Heart right ventricle (tissue), 16 donors: ENCODE measurements at regions not wholly inside any gene's neighbourhood (a gene's known extent, or its start where the extent isn't known, plus 50 kb on each side); places are given as distances from the start of the nearest gene placed in this dataset.

ENCODE experiments used
- ATAC-seq, 8 donors: fragments of 200-7000 bp; cut with Tn5 transposase; one replicate each; pipeline ENCODE4 v1.9.1; 2020; ENCODE audit warnings: mild to moderate bottlenecking in 8 of 8, moderate library complexity in 8 of 8, moderate number of reproducible peaks in 1 of 8
- DNase-seq, 2 donors: peaks; one replicate each; pipeline ENCODE4 v3.0.0-alpha.2; 2020
- H3K27ac ChIP-seq, 10 donors: fragments of 200-600 bp; sonication (generic) in 2 of 10; one replicate each; pipeline versions ENCODE4 v1.5.0 to v1.8.0; 2020 to 2022; ENCODE audit warnings: mild to moderate bottlenecking in 3 of 10
- H3K27me3 ChIP-seq, 7 donors: fragments of 200-600 bp; one replicate each; pipeline ENCODE4 v1.8.0; 2021 to 2022; ENCODE audit warnings: mild to moderate bottlenecking in 2 of 7
- H3K36me3 ChIP-seq, 9 donors: fragments of 200-600 bp; sonication (generic) in 1 of 9; one replicate each; pipeline versions ENCODE4 v1.5.0 to v1.8.0; 2020 to 2022; ENCODE audit warnings: mild to moderate bottlenecking in 2 of 9
- H3K4me1 ChIP-seq, 9 donors: fragments of 200-600 bp; sonication (generic) in 1 of 9; one replicate each; pipeline versions ENCODE4 v1.5.0 to v1.8.0; 2020 to 2022; ENCODE audit warnings: mild to moderate bottlenecking in 4 of 9
- H3K4me3 ChIP-seq, 10 donors: fragments of 200-600 bp; sonication (generic) in 2 of 10; one replicate each; pipeline versions ENCODE4 v1.5.0 to v1.8.0; 2020 to 2022; ENCODE audit warnings: mild to moderate bottlenecking in 7 of 10, moderate library complexity in 2 of 10
- H3K9me3 ChIP-seq, 11 donors: fragments of 200-600 bp in 10 of 11; sonication (generic) in 2 of 11; one replicate each; pipeline versions ENCODE4 v1.5.0 to v1.8.0; 2013 to 2022; ENCODE audit warnings: mild to moderate bottlenecking in 2 of 11, control low read depth in 1 of 11, moderate library complexity in 1 of 11
- CTCF ChIP-seq, 9 donors: fragments of 200-600 bp; sonication (generic) in 2 of 9; IDR thresholded peaks; one replicate each; pipeline versions ENCODE4 v1.5.0 to v1.8.0; 2021 to 2022; ENCODE audit warnings: antibody characterized with exemption in 9 of 9, mild to moderate bottlenecking in 5 of 9, moderate library complexity in 1 of 9
- WGBS, 2 donors: extraction: QIAGEN DNeasy Blood & Tissue Kit; methylation state at CpG; one replicate each; pipeline ENCODE4 v1.1.7; 2013; ENCODE audit warnings: inconsistent platforms in 1 of 2; 5-methylcytosine and 5-hydroxymethylcytosine counted together
- intact Hi-C, 10 donors: fragments of 100-400 bp; cut with DNase I; formaldehyde crosslinking; loops; one replicate each; pipeline versions ENCODE4 v1.11.1 to v1.14.2; 2022
- donor health status: Arrhythmogenic right ventricular cardiomyopathy.
- donor health status: ischemic (EF 13 %, LVEDD 7.1; RV severe dilation, severe dysfunction).
- donor health status: healthy with polysubstance abuse.
- donor health status: DM: no; HTN: yes; CAD: no.
- donor health status: DM: no; HTN: no; CAD: no.
- donor health status: ischemic (EF 25% LVEDD 6.9; RV normal size, moderate dysfunction).
- donor health status: ischemic (EF 25% LVEDD 5.7; RV mildly dilated, moderate dysfunction).
- donor health status: healthy.
- donor health status: DM: yes; HTN: yes; CAD: no.
- donor health status: Ischemic cardiomyopathy.
- donor health status: ischemic (EF 35%, LVEDD 5.7; RV mildly dilated, moderate dysfunction).
- donor health status: nonischemic (EF 11% LVEDD 7.7; RV severe dilation, severe dysfunction).
- donor health status: DM: yes; HTN: yes; CAD: no.
- donor health status: PGD.
- donor health status: ischemic (EF 29% LVEDD 5.4; RV normal size, mild dysfunction).
- donor health status: nonischemic (EF 23%, LVEDD 6.1; RV moderate dilation, normal function).

- Histone ChIP-seq H3K9me3 (peaks cover 0 to 6% (median 0%) of the 10 kb centered on the region in 11 donors), H3K36me3 (no peaks in the 10 kb centered on the region), H3K27me3 (peaks cover 0 to 72% (median 30%) of the 10 kb centered on the region in 7 donors), H3K27ac (no peak overlapping the region), H3K4me3 (no peak overlapping the region), H3K4me1 (no peaks in the 10 kb centered on the region)
- intact Hi-C loops: no loop called here
- DNase-seq: no peak
- WGBS, 2 donors: 73 to 79% methylated on average over 14 of the region's 14 CpGs
- no peak for TF ChIP-seq CTCF (IDR thresholded peaks at IDR 0.05)
- no peak for ATAC-seq
Observed at GRCh38 chr13:111938741-111939665, 127.9 kb upstream of the SOX1 start.

GRCh38 chr13:111939666-111940278 lies 127.2 kb upstream of the SOX1 start:
- Histone ChIP-seq H3K4me1 (no peaks in the 10 kb centered on the region), H3K9me3 (peaks cover 0 to 4% (median 0%) of the 10 kb centered on the region in 11 donors), H3K4me3 (no peak overlapping the region), H3K27me3 (peaks cover 0 to 79% (median 30%) of the 10 kb centered on the region in 7 donors), H3K36me3 (no peaks in the 10 kb centered on the region), H3K27ac (no peak overlapping the region)
- 46 to 54% methylated on average over 3 of the region's 3 CpGs for whole genome bisulfite sequencing, 2 donors
- TF ChIP-seq CTCF (IDR thresholded peaks at IDR 0.05): no peak
- DNase-seq (no peak), ATAC-seq (no peak)
- intact Hi-C loops: no loop called here

- no peak overlapping the region for H3K27ac ChIP-seq
- no peaks in the 10 kb centered on the region for H3K36me3 ChIP-seq
- no peaks in the 10 kb centered on the region for H3K4me1 ChIP-seq
- H3K4me3 ChIP-seq: no peak overlapping the region
- peaks cover 0 to 84% (median 30%) of the 10 kb centered on the region in 7 donors for H3K27me3 ChIP-seq
- WGBS, 2 donors: 74 to 84% methylated on average over 4 of the region's 4 CpGs
- intact Hi-C loops: no loop called here
- ATAC-seq (no peak), DNase-seq (no peak)
- no peak for TF ChIP-seq CTCF (IDR thresholded peaks at IDR 0.05)
- peaks cover 0 to 2% (median 0%) of the 10 kb centered on the region in 11 donors for H3K9me3 ChIP-seq
Observed at GRCh38 chr13:111940892-111941291, 126.1 kb upstream of the SOX1 start.

- intact Hi-C loops: no loop called here
- no peaks in the 10 kb centered on the region for H3K36me3 ChIP-seq
- no peaks in the 10 kb centered on the region for H3K9me3 ChIP-seq
- no peak overlapping the region for H3K4me3 ChIP-seq
- no peak overlapping the region for H3K27ac ChIP-seq
- no peak for ATAC-seq
- TF ChIP-seq CTCF (IDR thresholded peaks at IDR 0.05): no peak
- 69 to 77% methylated on average over 8 of the region's 8 CpGs for WGBS, 2 donors
- peaks cover 0 to 82% (median 32%) of the 10 kb centered on the region in 7 donors for H3K27me3 ChIP-seq
- no peak for DNase-seq
- H3K4me1 ChIP-seq: no peaks in the 10 kb centered on the region
Observed at GRCh38 chr13:111941845-111942447, 125.0 kb upstream of the SOX1 start.
